ENCODE measurements at regions not wholly inside any gene's neighbourhood (a gene's known extent, or its start where the extent isn't known, plus 50 kb on each side); places are given as distances from the start of the nearest gene placed in this dataset.

DNA sequence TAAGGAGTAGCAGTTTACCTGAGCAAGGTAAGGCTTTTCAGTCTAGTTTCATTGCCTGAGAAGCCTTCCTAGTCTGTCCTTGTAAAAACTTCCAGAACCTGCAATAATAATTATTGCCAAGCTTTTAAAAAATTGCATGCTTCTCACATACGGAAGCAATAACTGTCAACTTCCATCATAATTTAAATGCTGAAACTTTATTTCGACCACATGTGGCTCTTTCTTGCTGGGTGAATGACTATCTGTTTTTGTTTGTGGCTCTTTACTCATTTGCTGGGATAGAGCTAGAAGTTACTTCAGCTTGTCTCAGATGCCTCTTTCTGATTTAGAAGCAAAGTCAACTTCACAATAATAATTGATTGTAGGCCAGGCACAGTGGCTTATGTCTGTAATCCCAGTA, 95.9 kb upstream of the COL21A1 start:
- in situ Hi-C loops (cut with MboI; ENCODE audit: low pct_unique_long_range_greater_than_20kb, low sequenced_read_pairs, unreplicated experiment): loop anchor here (25.0 kb wide), 1 partner anchor 94 kb away; no protein-coding TSS in a partner anchor
- no peak for DNase-seq (ENCODE audit: low spot score)
- TF ChIP-seq, protein P1, sequence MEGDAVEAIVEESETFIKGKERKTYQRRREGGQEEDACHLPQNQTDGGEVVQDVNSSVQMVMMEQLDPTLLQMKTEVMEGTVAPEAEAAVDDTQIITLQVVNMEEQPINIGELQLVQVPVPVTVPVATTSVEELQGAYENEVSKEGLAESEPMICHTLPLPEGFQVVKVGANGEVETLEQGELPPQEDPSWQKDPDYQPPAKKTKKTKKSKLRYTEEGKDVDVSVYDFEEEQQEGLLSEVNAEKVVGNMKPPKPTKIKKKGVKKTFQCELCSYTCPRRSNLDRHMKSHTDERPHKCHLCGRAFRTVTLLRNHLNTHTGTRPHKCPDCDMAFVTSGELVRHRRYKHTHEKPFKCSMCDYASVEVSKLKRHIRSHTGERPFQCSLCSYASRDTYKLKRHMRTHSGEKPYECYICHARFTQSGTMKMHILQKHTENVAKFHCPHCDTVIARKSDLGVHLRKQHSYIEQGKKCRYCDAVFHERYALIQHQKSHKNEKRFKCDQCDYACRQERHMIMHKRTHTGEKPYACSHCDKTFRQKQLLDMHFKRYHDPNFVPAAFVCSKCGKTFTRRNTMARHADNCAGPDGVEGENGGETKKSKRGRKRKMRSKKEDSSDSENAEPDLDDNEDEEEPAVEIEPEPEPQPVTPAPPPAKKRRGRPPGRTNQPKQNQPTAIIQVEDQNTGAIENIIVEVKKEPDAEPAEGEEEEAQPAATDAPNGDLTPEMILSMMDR (IDR thresholded peaks at IDR 0.05; ENCODE audit: extremely low read depth, insufficient read depth, missing control alignments): no peak

DNA sequence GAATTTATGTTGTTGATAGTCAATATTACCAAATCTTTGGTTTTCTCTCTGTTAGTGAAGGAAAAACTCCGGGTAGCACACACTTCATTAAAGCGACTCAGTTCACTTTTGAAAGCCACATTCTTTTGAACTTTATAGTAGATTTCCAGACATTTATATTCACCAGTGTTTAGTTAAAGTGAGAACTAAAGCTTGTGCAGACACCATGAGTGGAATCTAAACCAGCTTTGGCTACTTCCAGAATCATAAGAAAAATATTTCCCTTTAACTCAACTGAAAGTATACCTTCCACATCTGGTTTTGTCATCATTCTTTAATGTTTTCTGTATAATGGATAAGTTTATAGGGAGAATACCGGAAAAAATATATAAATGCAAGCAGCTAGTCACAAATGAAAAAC, 92.1 kb upstream of the COL21A1 start:
- in situ Hi-C loops (cut with MboI; ENCODE audit: low pct_unique_long_range_greater_than_20kb, low sequenced_read_pairs, unreplicated experiment): loop anchor here (25.0 kb wide), 1 partner anchor 98 kb away; no protein-coding TSS in a partner anchor
- TF ChIP-seq, protein P1 (IDR thresholded peaks at IDR 0.05; ENCODE audit: extremely low read depth, insufficient read depth, missing control alignments): no peak
- no peak for DNase-seq (ENCODE audit: low spot score)

DNA sequence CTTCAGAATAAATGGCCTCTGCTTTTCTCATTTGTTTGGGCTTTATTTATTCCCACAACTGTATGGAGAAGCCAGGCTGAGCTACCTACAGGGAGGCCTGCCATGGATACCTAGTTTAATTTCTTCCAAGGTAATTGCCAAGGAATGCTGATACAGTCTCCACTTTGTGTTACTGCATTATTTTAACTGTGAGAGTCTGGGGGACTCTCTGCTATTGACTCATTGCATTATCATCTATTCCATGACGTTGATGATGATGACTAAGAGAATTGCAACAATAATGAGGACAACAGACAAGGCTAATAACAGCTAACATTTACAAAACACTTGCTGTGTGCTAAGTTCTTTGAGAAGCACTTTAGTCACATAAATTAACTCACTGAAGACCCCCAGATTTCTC, 88.3 kb upstream of the COL21A1 start:
- in situ Hi-C loops (cut with MboI; ENCODE audit: low pct_unique_long_range_greater_than_20kb, low sequenced_read_pairs, unreplicated experiment): loop anchor here (25.0 kb wide), 1 partner anchor 102 kb away; no protein-coding TSS in a partner anchor
- TF ChIP-seq, protein P1 (IDR thresholded peaks at IDR 0.05; ENCODE audit: extremely low read depth, insufficient read depth, missing control alignments): no peak
- no peak for DNase-seq (ENCODE audit: low spot score)

DNA sequence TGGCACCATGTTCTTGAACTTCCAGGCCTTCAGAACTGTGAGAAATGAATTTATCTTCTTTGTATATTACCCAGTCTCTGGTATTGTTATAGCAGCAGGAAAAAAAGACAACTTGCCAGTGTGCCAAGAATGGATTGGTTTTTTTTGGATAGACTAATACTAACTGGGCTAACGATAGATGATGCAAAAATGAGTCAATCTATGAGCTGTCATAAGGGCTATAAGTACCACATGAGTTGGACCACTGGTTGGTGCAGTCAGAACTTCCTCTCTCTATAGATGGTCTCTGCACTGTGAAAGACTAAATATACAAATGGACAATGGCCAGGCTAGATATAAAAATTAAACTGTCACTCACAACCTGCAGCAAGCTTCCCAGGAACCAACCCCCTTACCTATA, 87.6 kb upstream of the COL21A1 start:
- in situ Hi-C loops (cut with MboI; ENCODE audit: low pct_unique_long_range_greater_than_20kb, low sequenced_read_pairs, unreplicated experiment): loop anchor here (25.0 kb wide), 1 partner anchor 102 kb away; no protein-coding TSS in a partner anchor
- no peak for DNase-seq (ENCODE audit: low spot score)
- TF ChIP-seq, protein P1 (IDR thresholded peaks at IDR 0.05; ENCODE audit: extremely low read depth, insufficient read depth, missing control alignments): no peak

DNA sequence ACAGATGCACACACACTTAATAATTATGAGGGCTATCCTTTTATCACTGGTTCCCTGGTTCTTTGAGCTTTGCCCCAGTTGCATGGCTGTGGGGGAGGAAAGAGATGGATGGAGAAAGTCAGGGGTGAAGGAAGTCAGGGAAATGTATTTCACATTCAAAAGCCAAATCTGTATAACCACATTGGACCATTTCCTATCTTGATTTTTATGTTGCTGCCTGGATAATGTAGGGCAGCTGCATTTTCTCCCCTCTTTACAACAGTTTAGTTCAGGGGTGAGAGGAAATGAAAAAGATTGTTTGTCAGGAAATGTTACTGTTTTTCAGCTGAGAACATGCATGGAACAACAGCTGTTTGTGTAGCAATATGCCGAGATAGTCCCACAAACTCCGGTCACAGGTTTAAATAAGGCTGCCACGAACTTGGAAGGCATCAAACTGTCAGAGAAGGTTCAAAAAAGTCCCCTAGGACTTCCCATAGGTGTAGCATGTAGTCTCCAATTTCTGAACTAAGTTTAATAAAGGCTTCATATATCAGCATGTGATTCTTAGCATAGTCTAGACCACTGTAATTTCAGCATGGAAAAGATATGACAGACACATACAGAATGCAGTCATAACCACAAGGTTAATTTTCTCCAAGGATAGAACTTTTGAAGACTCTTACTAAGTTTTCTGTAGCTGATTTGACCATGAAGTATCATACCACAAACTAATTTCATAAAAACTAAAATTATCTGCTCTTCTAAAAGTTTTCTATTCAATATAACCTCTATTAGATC, 82.1 kb upstream of the COL21A1 start:
- no peak for DNase-seq (ENCODE audit: low spot score)
- TF ChIP-seq, protein P1 (IDR thresholded peaks at IDR 0.05; ENCODE audit: extremely low read depth, insufficient read depth, missing control alignments): no peak
- in situ Hi-C loops (cut with MboI; ENCODE audit: low pct_unique_long_range_greater_than_20kb, low sequenced_read_pairs, unreplicated experiment): loop anchor here (25.0 kb wide), 1 partner anchor 108 kb away; no protein-coding TSS in a partner anchor

DNA sequence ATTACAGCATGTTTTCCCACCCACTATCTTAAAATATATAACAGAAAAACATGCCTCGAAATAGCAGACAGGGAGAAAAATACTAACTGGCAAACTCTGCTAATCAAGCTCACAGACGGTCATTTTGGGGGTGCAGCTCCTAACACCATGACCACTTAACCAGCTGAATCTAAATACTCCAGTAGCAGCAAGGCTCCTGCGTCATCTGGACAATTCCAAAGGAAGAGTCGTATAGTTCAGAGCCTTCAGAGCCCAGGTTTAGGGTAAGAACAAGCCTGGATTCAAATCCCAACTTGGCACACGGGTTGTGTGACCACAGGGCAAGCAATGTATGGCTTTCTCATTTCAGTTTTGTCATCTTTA, 81.3 kb upstream of the COL21A1 start:
- no peak for DNase-seq (ENCODE audit: low spot score)
- in situ Hi-C loops (cut with MboI; ENCODE audit: low pct_unique_long_range_greater_than_20kb, low sequenced_read_pairs, unreplicated experiment): loop anchor here (25.0 kb wide), 1 partner anchor 109 kb away; no protein-coding TSS in a partner anchor
- TF ChIP-seq, protein P1 (IDR thresholded peaks at IDR 0.05; ENCODE audit: extremely low read depth, insufficient read depth, missing control alignments): no peak

All from GM13977 (cell line).